H1 (cell line): ENCODE measurements at regions not wholly inside any gene's neighbourhood (a gene's known extent, or its start where the extent isn't known, plus 50 kb on each side); places are given as distances from the start of the nearest gene placed in this dataset.

ENCODE experiments used
- CTCF ChIA-PET: fragments of 300-600 bp; sonication (Branson Sonifier 250); formaldehyde crosslinking; loops from one replicate; lab custom pipeline; 2021; ENCODE audit not compliant: partially characterized antibody; lab: Charles Lee
- POLR2A ChIA-PET: fragments of 300-600 bp; sonication (Branson Sonifier 250); formaldehyde crosslinking; loops from one replicate; lab custom pipeline; 2021; ENCODE audit warnings: inconsistent platforms; ENCODE audit not compliant: partially characterized antibody; lab: Charles Lee
- DNase-seq, 2 experiments: peaks; one replicate each; pipeline versions ENCODE4 v3.0.0 to v3.0.0-alpha.2; 2010 to 2022; ENCODE audit warnings: low spot score in 2 of 2, low read depth in 1 of 2, mixed read lengths in 1 of 2
- FAIRE-seq: peaks from 2 replicates; lab custom pipeline; 2011; peaks lifted over from hg19 to GRCh38; lab: Jason Lieb, UNC
- H2AFZ ChIP-seq: 2 replicates; pipeline ENCODE4 v1.8.1; 2012; ENCODE audit warnings: low read length, inconsistent platforms
- H2AK5ac ChIP-seq: 2 replicates; pipeline ENCODE4 v1.6.1; 2013; ENCODE audit warnings: low read depth, low read length
- H2BK120ac ChIP-seq: replicated peaks from 2 replicates; pipeline ENCODE3; 2013; ENCODE audit warnings: low read depth, low read length, inconsistent platforms
- H2BK12ac ChIP-seq: 2 replicates; pipeline ENCODE4 v1.6.1; 2013; ENCODE audit warnings: low read depth, low read length
- H2BK15ac ChIP-seq: 2 replicates; pipeline ENCODE4 v1.6.1; 2013; ENCODE audit warnings: low read length
- H2BK20ac ChIP-seq: 2 replicates; pipeline ENCODE4 v1.6.1; 2013; ENCODE audit warnings: low read length
- H2BK5ac ChIP-seq: 2 replicates; pipeline ENCODE4 v1.6.1; 2013; ENCODE audit warnings: low read depth, low read length
- H3K14ac ChIP-seq: 2 replicates; pipeline ENCODE4 v1.6.1; 2013; ENCODE audit warnings: inconsistent platforms; ENCODE audit not compliant: insufficient read length
- H3K18ac ChIP-seq: 2 replicates; pipeline ENCODE4 v1.6.1; 2013; ENCODE audit warnings: low read length; ENCODE audit errors: extremely low read depth
- H3K23ac ChIP-seq: 2 replicates; pipeline ENCODE4 v1.6.1; 2013; ENCODE audit warnings: inconsistent platforms; ENCODE audit not compliant: insufficient read length
- H3K23me2 ChIP-seq: 2 replicates; pipeline ENCODE4 v1.6.1; 2013; ENCODE audit warnings: low read depth, low read length
- H3K27ac ChIP-seq: 2 replicates; pipeline ENCODE4 v1.6.1; 2011; ENCODE audit warnings: low read depth, low read length, inconsistent platforms
- H3K27me3 ChIP-seq, 4 experiments: replicated peaks in 1 of 4; 1 replicate in 1 of 4; 2 replicates in 3 of 4; pipeline versions ENCODE4 v1.6.1 to v1.8.1; 2011 to 2013; ENCODE audit warnings: low read length in 3 of 4, mild to moderate bottlenecking in 3 of 4, inconsistent platforms in 2 of 4, mixed read lengths in 2 of 4, moderate library complexity in 1 of 4; ENCODE audit not compliant: control insufficient read depth in 3 of 4, insufficient read depth in 3 of 4; ENCODE audit errors: extremely low read depth in 1 of 4
- H3K36me3 ChIP-seq, 4 experiments: 2 replicates each; pipeline versions ENCODE4 v1.6.1 to v1.8.1; 2011 to 2013; ENCODE audit warnings: mild to moderate bottlenecking in 4 of 4, low read length in 3 of 4, moderate library complexity in 2 of 4, control low read depth in 1 of 4, inconsistent platforms in 1 of 4; ENCODE audit not compliant: insufficient read depth in 4 of 4, control insufficient read depth in 2 of 4
- H3K4ac ChIP-seq: replicated peaks from 2 replicates; pipeline ENCODE3; 2013; ENCODE audit warnings: low read length, low read depth, mixed read lengths, inconsistent platforms; ENCODE audit not compliant: insufficient read length
- H3K4me1 ChIP-seq, 4 experiments: replicated peaks in 1 of 4; 1 replicate in 1 of 4; 2 replicates in 3 of 4; pipeline versions ENCODE4 v1.6.1 to v1.8.1; 2011 to 2013; ENCODE audit warnings: low read length in 3 of 4, inconsistent platforms in 2 of 4, mixed read lengths in 1 of 4; ENCODE audit not compliant: insufficient read depth in 4 of 4, control insufficient read depth in 3 of 4
- H3K4me2 ChIP-seq, 2 experiments: 2 replicates each; pipeline versions ENCODE4 v1.6.1 to v1.8.1; 2011 to 2013; ENCODE audit warnings: low read depth in 2 of 2, low read length in 2 of 2, control low read depth in 1 of 2, inconsistent platforms in 1 of 2, mild to moderate bottlenecking in 1 of 2; ENCODE audit not compliant: insufficient read depth in 1 of 2
- H3K4me3 ChIP-seq, 4 experiments: fragments of 200-600, 300-600 bp in 1 of 4; sonication (generic), shearing (Covaris generic), sonication (Bioruptor Twin) in 1 of 4; 2 replicates each; pipeline versions ENCODE4 v1.5.1 to v1.8.1; 2011 to 2016; ENCODE audit warnings: low read length in 4 of 4, low read depth in 3 of 4, control low read depth in 2 of 4, inconsistent platforms in 2 of 4, mild to moderate bottlenecking in 2 of 4, mixed read lengths in 1 of 4, moderate library complexity in 1 of 4; ENCODE audit not compliant: insufficient read depth in 2 of 4; ENCODE audit errors: extremely low read depth in 1 of 4
- H3K56ac ChIP-seq: replicated peaks from 2 replicates; pipeline ENCODE3; 2013; ENCODE audit warnings: low read depth, mild to moderate bottlenecking, mixed read lengths, low read length, inconsistent platforms; ENCODE audit not compliant: insufficient read length
- H3K79me1 ChIP-seq: 2 replicates; pipeline ENCODE4 v1.6.1; 2013; ENCODE audit warnings: low read depth, low read length, control low read depth
- H3K79me2 ChIP-seq, 2 experiments: 2 replicates each; pipeline versions ENCODE4 v1.6.1 to v1.8.1; 2012 to 2013; ENCODE audit warnings: low read length in 2 of 2, mild to moderate bottlenecking in 2 of 2, inconsistent platforms in 1 of 2; ENCODE audit not compliant: insufficient read depth in 2 of 2, control insufficient read depth in 1 of 2
- H3K9ac ChIP-seq, 4 experiments: replicated peaks in 1 of 4; 1 replicate in 1 of 4; 2 replicates in 3 of 4; pipeline versions ENCODE4 v1.6.1 to v1.8.1; 2011 to 2013; ENCODE audit warnings: low read depth in 3 of 4, low read length in 3 of 4, control low read depth in 2 of 4, mild to moderate bottlenecking in 2 of 4, moderate library complexity in 2 of 4, inconsistent platforms in 1 of 4; ENCODE audit errors: extremely low read depth in 1 of 4
- H3K9me3 ChIP-seq, 2 experiments: 2 replicates each; pipeline versions ENCODE4 v1.6.1 to v1.8.1; 2012 to 2013; ENCODE audit warnings: mild to moderate bottlenecking in 2 of 2, moderate library complexity in 2 of 2, control low read depth in 1 of 2, inconsistent platforms in 1 of 2, low read depth in 1 of 2, low read length in 1 of 2, mixed read lengths in 1 of 2; ENCODE audit not compliant: insufficient read depth in 2 of 2
- H4K20me1 ChIP-seq, 2 experiments: replicated peaks in 1 of 2; 2 replicates each; pipeline versions ENCODE3 to v1.8.1; 2011 to 2013; ENCODE audit warnings: inconsistent platforms in 2 of 2, low read length in 2 of 2, mild to moderate bottlenecking in 1 of 2; ENCODE audit not compliant: insufficient read depth in 2 of 2, control insufficient read depth in 1 of 2
- H4K5ac ChIP-seq: 2 replicates; pipeline ENCODE4 v1.6.1; 2013; ENCODE audit warnings: low read length, low read depth, mixed read lengths, inconsistent platforms; ENCODE audit not compliant: insufficient read length
- H4K8ac ChIP-seq: 2 replicates; pipeline ENCODE4 v1.8.0; 2013; ENCODE audit warnings: mild to moderate bottlenecking, moderate library complexity, low read length, inconsistent platforms; ENCODE audit not compliant: insufficient read depth; ENCODE audit errors: extremely low read depth
- H4K91ac ChIP-seq: replicated peaks from 2 replicates; pipeline ENCODE3; 2013; ENCODE audit warnings: low read length, mixed read lengths, inconsistent platforms; ENCODE audit not compliant: insufficient read length
- BCL11A ChIP-seq, 2 experiments: IDR thresholded peaks; one replicate each; pipeline ENCODE4 v1.6.1; 2011; ENCODE audit warnings: low read depth in 2 of 2, low read length in 2 of 2, mild to moderate bottlenecking in 2 of 2
- EP300 ChIP-seq, 2 experiments: IDR thresholded peaks; 1 replicate in 1 of 2; 2 replicates in 1 of 2; pipeline ENCODE4 v1.6.1; 2011 to 2012; ENCODE audit warnings: low read depth in 2 of 2, low read length in 2 of 2, mild to moderate bottlenecking in 2 of 2, borderline replicate concordance in 1 of 2, inconsistent platforms in 1 of 2, moderate library complexity in 1 of 2
- GABPA ChIP-seq: IDR thresholded peaks from 2 replicates; pipeline ENCODE4 v1.6.1; 2011; ENCODE audit warnings: mild to moderate bottlenecking, low read length, moderate library complexity, borderline replicate concordance; ENCODE audit not compliant: insufficient read depth
- GTF2F1 ChIP-seq: IDR thresholded peaks from 2 replicates; pipeline ENCODE4 v1.6.1; 2012; ENCODE audit warnings: low read depth, low read length, improper control_type of control experiment, borderline replicate concordance
- JUN ChIP-seq: IDR thresholded peaks from 2 replicates; pipeline ENCODE4 v1.6.1; 2011; ENCODE audit warnings: low read depth, mild to moderate bottlenecking, improper control_type of control experiment, low read length
- KDM4A ChIP-seq: IDR thresholded peaks from one replicate; pipeline ENCODE4 v1.7.1; 2012; ENCODE audit warnings: low read depth, mild to moderate bottlenecking, moderate library complexity, low read length, inconsistent platforms; ENCODE audit not compliant: severe bottlenecking
- PHF8 ChIP-seq: fragments of 200-600 bp; sonication (generic); conservative IDR thresholded peaks from 2 replicates; pipeline ENCODE4 v1.7.1; 2012; ENCODE audit warnings: low read depth, mild to moderate bottlenecking, inconsistent platforms, low read length, moderate library complexity
- POLR2AphosphoS5 ChIP-seq: IDR thresholded peaks from 2 replicates; pipeline ENCODE4 v1.6.1; 2011; ENCODE audit warnings: low read depth, low read length
- SP2 ChIP-seq: IDR thresholded peaks from 2 replicates; pipeline ENCODE4 v1.6.1; 2012; ENCODE audit warnings: mild to moderate bottlenecking, low read length, inconsistent platforms
- SRF ChIP-seq: IDR thresholded peaks from 2 replicates; pipeline ENCODE4 v1.6.1; 2011; ENCODE audit warnings: mild to moderate bottlenecking, low read depth, low read length, moderate library complexity
- WGBS, 2 experiments: shearing (Covaris generic) in 1 of 2; methylation state at CpG; one replicate each; pipeline versions ENCODE4 v1.1.6 to v1.1.7; 2013 to 2015; ENCODE audit warnings: low lambda C conversion rate in 2 of 2, mixed read lengths in 2 of 2, inconsistent platforms in 1 of 2, low coverage in 1 of 2, missing lambda C conversion rate in 1 of 2; ENCODE audit not compliant: insufficient replicate concordance in 2 of 2, insufficient coverage in 1 of 2, insufficient read length in 1 of 2; ENCODE audit errors: extremely low coverage in 1 of 2, missing lambda C conversion rate in 1 of 2; 5-methylcytosine and 5-hydroxymethylcytosine counted together
- TF ChIP-seq, protein P1 (sequence below): IDR thresholded peaks from 2 replicates; pipeline ENCODE4 v1.6.1; 2012; ENCODE audit warnings: inconsistent platforms

DNA sequence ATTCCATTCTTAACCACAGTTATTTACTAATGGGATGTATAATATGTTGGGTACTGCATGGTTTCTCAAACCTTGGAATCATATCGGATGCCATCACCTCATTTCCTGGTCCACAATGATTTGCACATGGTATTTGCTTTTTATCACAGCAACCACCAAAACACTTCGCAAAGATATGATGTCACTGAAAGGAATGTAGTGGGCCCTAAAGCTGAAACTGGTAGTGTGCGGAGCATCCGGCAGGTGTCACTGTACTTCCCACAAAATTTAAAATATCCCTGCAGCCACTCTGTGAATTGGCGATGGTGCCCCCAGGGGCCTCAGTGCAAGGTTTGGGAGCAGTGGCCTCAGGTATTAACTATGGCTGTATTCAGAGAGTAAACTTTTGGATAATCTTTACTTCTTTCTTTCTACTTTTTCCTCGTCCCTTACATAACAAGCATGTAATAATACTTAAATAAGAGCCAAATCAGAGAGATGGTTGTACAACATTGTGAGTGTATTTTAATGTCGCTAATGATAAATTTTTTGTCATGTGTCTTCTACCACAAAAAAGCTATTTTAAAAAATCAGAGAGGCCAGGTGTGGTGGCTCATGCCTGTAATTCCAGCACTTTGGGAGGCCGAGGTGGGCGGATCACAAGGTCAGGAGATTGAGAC lies 66.2 kb downstream of the FAM241B start:
- Histone ChIP-seq H2BK120ac (no peak overlapping the region), H3K79me1 (no peaks in the 10 kb centered on the region), H2BK20ac (no peak overlapping the region), H3K14ac (no peak overlapping the region), H3K56ac (no peak overlapping the region), H3K79me2 (no peaks in the 10 kb centered on the region), H4K5ac (no peak overlapping the region), H3K23me2 (no peaks in the 10 kb centered on the region), H3K9ac (no peak overlapping the region), H3K4me1 (no peaks in the 10 kb centered on the region), H3K4me3 (no peak overlapping the region), H4K20me1 (no peaks in the 10 kb centered on the region), H3K23ac (no peak overlapping the region), H3K9me3 (no peaks in the 10 kb centered on the region), H2BK15ac (no peak overlapping the region), H3K27me3 (no peaks in the 10 kb centered on the region; a peak in 1 of 7 replicates), H3K27ac (no peak overlapping the region), H2BK5ac (no peak overlapping the region), H3K36me3 (no peaks in the 10 kb centered on the region), H3K4me2 (no peak overlapping the region), H4K8ac (no peak overlapping the region), H2AK5ac (no peak overlapping the region), H3K18ac (no peak overlapping the region), H2BK12ac (no peak overlapping the region), H2AFZ (no peak overlapping the region), H3K4ac (no peak overlapping the region), H4K91ac (no peak overlapping the region)
- 66% methylated on average over 9 of the region's 9 CpGs; no CpG with 5 or more reads in 1 of the 2 experiments for WGBS, 2 experiments
- FAIRE-seq, result peak; percentile 60
- POLR2A ChIA-PET, result no interaction called here
- peak; percentile 23 to 58 for DNase-seq
- CTCF ChIA-PET, result interaction anchor here (0.6 to 59.4 kb wide), 17 partner anchors 10 to 262 kb away, joined by 3 to 1374 read pairs (median 5); partner anchors contain the start of gene TSPAN15
- TF ChIP-seq JUN (no peak; the same call in 1 of the 2 replicates), EP300 (IDR thresholded peaks at IDR 0.05; ENCODE audit: borderline replicate concordance in 1 of 2, low read depth in 2 of 2, low read length in 2 of 2) (no peak), PHF8 (no peak), SP2 (no peak), KDM4A (no peak), POLR2AphosphoS5 (no peak), SRF (no peak), BCL11A (IDR thresholded peaks at IDR 0.05; ENCODE audit: low read depth in 2 of 2, low read length in 2 of 2) (no peak), GABPA (no peak), GTF2F1 (no peak)
- TF ChIP-seq, protein P1, sequence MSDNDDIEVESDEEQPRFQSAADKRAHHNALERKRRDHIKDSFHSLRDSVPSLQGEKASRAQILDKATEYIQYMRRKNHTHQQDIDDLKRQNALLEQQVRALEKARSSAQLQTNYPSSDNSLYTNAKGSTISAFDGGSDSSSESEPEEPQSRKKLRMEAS, result no peak
